ENCODE measurements at regions not wholly inside any gene's neighbourhood (a gene's known extent, or its start where the extent isn't known, plus 50 kb on each side); places are given as distances from the start of the nearest gene placed in this dataset.

GRCh38 chr18:61749546-61749945 is 143.3 kb downstream of the RNF152 start:
- H3K4me3 ChIP-seq (ENCODE audit: low read depth, low read length): no peak overlapping the region
- no peak for DNase-seq (ENCODE audit: low read depth)
- no peak for TF ChIP-seq CTCF (IDR thresholded peaks at IDR 0.05; ENCODE audit: control insufficient read depth, extremely low read depth, insufficient read depth)

GRCh38 chr18:61749031-61749430 is 143.8 kb downstream of the RNF152 start:
- TF ChIP-seq CTCF (IDR thresholded peaks at IDR 0.05; ENCODE audit: control insufficient read depth, extremely low read depth, insufficient read depth): no peak
- H3K4me3 ChIP-seq (ENCODE audit: low read depth, low read length): no peak overlapping the region
- no peak for DNase-seq (ENCODE audit: low read depth)

GRCh38 chr18:61748004-61748403 is 144.8 kb downstream of the RNF152 start:
- H3K4me3 ChIP-seq (ENCODE audit: low read depth, low read length): no peak overlapping the region
- no peak for TF ChIP-seq CTCF (IDR thresholded peaks at IDR 0.05; ENCODE audit: control insufficient read depth, extremely low read depth, insufficient read depth)
- DNase-seq (ENCODE audit: low read depth): no peak

GRCh38 chr18:61743775-61744531 is 148.9 kb downstream of the RNF152 start:
- H3K4me3 ChIP-seq (ENCODE audit: low read depth, low read length): no peak overlapping the region
- DNase-seq (ENCODE audit: low read depth): no peak
- TF ChIP-seq CTCF (IDR thresholded peaks at IDR 0.05; ENCODE audit: control insufficient read depth, extremely low read depth, insufficient read depth): no peak

GRCh38 chr18:61742565-61743429 is 150.0 kb downstream of the RNF152 start:
- no peak for DNase-seq (ENCODE audit: low read depth)
- no peak for TF ChIP-seq CTCF (IDR thresholded peaks at IDR 0.05; ENCODE audit: control insufficient read depth, extremely low read depth, insufficient read depth)
- H3K4me3 ChIP-seq (ENCODE audit: low read depth, low read length): no peak overlapping the region

- DNase-seq (ENCODE audit: low read depth): no peak
- no peak overlapping the region for H3K4me3 ChIP-seq (ENCODE audit: low read depth, low read length)
- no peak for TF ChIP-seq CTCF (IDR thresholded peaks at IDR 0.05; ENCODE audit: control insufficient read depth, extremely low read depth, insufficient read depth)
Measured at GRCh38 chr18:61741881-61742454, 150.8 kb downstream of the RNF152 start.
